Inflammatory macrophage treated with lipopolysaccharide for 1 hour (primary cell): ENCODE measurements at regions not wholly inside any gene's neighbourhood (a gene's known extent, or its start where the extent isn't known, plus 50 kb on each side); places are given as distances from the start of the nearest gene placed in this dataset.
"Not testable (repeated sequence)": the region's sequence is repeated elsewhere in the genome, so short reads cannot be mapped to it uniquely, and the experiment has no call there.

Experiments
- DNase-seq, 2 donors: peaks; one replicate each; pipeline ENCODE4 v3.0.0-alpha.2; 2020 to 2022

- DNase-seq: no peak
These were observed 100.0 kb upstream of the SFSWAP start for GRCh38 chr12:131610891-131611290.

DNA sequence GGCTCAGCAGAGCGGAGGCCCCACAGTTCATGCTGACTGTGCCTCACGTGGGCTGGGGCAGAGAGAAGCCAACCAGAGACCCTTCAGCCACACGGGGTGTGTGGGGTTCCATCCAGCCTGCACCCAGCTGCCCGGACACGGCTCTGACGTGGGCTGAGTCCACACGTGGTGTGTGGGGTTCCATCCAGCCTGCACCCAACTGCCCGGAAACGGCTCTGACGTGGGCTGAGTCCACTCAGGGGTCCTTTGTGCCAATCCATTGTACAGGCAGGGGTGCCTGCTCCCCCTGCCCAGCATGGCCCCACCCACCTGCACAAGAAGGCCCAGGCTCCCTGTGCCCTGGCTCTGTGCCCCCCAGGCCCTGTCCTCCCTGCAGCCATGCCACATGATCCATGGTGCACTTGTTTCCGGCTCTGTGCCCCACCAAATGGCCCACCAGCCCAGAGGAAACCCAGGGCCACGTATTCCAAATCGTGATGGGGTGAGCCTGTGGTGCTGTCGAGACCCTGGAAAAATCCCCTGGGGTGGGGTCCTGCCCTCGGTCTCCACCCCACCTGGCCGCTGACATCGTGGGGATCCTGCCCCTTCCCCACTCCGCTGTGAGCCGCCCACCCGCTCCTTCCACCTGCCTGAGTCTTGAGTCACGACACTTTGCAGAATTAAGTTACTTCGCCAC is 99.3 kb upstream of the SFSWAP start:
- DNase-seq: no peak

GRCh38 chr12:131612092-131612755 is 98.7 kb upstream of the SFSWAP start:
- no peak for DNase-seq

DNA sequence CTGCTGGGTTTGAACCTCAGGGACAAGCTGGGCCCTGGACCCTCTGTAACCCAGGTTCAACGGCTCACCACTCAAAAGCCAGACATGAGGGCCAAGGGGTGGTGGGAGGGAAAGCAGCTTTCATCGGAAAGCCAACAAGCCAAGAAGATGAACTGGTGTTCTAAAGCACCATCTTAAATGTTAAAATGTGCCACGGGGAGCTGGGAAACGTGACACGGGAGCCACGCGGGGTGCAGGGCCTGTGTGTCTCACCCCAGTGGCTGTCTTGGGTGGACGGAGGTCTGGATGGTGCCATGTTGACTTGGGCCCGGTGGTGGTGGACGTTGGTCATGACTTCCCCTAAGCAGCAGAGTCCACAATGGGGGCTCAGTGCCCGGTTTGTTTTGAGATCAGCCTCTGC is 97.7 kb upstream of the SFSWAP start:
- DNase-seq: no peak

GRCh38 chr12:131613678-131614077 is 97.2 kb upstream of the SFSWAP start:
- DNase-seq: no peak

GRCh38 chr12:131615326-131616042 is 95.4 kb upstream of the SFSWAP start:
- DNase-seq: no peak

GRCh38 chr12:131616043-131616700 is 94.7 kb upstream of the SFSWAP start:
- no peak for DNase-seq

DNA sequence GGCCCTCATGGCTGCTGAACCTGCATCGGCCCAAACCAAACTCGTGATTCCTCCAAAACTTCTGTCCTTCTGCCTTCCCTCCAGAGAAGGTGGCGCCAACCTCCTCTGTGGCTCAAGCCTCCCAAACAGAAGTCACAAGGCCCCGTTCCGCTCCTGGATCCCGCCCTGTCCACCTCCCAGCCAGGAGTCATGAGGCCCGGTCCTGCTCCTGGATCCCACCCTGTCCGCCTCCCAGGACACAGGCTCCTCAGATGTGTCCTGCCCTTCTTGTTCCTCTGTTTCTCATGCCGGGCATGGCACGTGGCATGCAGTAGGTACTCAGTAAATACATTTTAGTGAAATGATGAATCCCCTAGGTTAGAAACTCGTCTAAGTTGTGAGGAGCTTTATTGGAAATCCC is 94.2 kb upstream of the SFSWAP start:
- no peak for DNase-seq

- no peak for DNase-seq
These were observed 93.7 kb upstream of the SFSWAP start for GRCh38 chr12:131617179-131617578.

- no peak for DNase-seq
These were observed 93.1 kb upstream of the SFSWAP start for GRCh38 chr12:131617596-131618302.

DNA sequence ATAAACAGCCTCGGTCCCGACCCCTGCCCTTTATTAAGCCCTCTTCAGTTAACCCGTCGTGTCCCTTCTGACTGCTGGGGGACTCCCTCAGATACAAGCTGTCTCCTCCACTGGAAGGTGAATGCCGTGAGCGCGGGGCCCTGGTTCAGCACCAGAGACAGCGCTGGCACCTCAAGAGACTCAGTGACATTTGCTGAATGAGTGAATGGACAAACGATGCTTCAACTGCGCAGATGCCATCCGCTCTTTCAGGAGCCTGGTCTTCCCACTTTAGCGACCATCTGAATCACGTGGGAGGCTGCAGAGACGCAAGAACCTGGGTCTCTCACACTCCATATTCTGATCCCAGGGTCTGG is 92.6 kb upstream of the SFSWAP start:
- DNase-seq: no peak

DNA sequence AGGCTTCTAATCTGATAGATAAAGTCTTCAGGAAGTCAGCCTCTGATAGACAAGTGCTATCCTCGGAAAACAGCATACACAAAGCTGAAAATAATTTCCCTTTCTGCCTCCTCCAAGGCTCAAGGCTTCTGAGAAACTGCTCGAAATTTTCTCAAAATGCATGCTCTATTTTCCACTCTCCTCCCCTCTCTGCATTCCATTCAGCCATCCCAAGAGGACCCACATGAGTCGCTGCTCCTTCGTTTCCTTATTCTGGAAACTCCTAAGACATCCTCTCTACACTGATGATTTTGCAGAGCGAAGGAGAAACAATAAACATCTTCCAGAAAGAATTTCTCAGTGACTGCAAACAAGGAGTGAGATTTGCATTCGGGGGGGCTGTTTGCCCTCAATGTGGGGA is 92.2 kb upstream of the SFSWAP start:
- DNase-seq: no peak

GRCh38 chr12:131619106-131619642 is 91.7 kb upstream of the SFSWAP start:
- no peak for DNase-seq

DNA sequence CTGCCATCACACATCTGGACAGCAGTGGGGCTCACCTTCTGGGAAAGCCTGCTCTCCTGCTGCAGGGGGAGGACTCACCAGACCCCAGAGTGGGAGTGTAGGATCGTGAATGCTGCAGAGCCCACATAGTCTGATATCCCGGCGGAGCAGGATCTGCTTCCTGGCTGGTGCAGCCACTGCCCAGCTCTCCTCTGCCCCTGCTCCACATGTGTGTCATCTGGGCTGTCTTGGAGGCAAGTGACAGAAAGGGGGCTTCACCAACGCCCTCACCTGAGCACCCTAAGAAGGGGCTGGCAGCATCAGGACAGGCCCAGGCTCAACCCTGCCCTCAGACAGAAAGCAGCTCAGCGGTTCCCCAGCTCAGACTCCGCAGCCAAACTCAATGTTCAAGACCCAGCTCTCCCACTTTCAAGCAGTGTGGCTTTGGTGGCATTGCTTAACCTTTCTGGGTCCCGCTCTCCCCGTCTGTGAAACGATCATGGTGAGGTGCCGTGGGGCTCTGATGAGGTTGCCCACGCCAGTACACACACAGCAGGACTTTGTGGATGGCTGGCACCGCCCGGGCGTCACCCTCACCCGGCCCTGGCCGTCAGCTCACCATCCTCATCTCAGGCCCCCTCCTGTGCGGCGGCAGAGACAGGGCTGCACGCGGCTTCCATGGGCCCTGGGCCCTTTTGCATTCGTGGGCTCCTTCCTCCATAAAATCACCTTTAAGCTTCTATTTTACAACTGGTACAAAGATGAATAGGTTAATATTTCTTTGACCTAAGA is 91.0 kb upstream of the SFSWAP start:
- no peak for DNase-seq

GRCh38 chr12:131620520-131620919 is 90.4 kb upstream of the SFSWAP start:
- DNase-seq: no peak

DNA sequence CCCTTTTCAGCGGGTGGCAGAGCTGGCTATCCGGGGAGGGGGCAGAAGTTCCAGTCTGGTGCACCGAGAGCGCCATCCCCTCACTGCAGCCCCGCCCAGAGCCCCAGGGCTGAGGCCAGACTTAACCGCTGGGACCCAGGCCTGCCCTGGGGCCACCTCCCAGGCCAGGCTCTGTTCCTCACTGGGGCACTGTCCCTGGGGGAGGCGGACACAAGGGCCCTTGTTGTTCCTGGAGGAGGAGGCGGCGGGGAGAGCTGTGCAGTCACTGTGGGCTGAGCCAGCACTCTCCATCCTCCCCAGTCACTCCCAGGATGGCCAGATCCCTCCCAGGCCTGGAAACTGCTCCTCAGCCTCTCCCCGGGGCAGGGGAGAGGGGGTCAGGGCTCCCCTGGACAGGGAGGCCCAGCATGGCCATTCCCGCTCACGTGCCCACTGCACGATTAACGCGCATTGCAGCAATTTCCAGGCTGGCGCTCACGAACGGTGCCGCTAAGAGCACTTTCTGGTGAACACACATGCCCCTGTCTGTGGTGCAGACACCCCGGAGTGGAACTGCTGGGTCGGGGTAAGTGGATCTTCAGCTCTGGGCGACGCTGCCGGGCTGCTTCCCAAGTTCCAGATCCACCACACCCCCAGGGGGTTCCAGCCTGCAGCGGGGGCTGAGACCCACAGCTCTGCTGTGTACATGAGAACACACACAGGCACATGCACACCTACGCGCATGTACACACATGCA is 89.8 kb upstream of the SFSWAP start:
- no peak for DNase-seq

DNA sequence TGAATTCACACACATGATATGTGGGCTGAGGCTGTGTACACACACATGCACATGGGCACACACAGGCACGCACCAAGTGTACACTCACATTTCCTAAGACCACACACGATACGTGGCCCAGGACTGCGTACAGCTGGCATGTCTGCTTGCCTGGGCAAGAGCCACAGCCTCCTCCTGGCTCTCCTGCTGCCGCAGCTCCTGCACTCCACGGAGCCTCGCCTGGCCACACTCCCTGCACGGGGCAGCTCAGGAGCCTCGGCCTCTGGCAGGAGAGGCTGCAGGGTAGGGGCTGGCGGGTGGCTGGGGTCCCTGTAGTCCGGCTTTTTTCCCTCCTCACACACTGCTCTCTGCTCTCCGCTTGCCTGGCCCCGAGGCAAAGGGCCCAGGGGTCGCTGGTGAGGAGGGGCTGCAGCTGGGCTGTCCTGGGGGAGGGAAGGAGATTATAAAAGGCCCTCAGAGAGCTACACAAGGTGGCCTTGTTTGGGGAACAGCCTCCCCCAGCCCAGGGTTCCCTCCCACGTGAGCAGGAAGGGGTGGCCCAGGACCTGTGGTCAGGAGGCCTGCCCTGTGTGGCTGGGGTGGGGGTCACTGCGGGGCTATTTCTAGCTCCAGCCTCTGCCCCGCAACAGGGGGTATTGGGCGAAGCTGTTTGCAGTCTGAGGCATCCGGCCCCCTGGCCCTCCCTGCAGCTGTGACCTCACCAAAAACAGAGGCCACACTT is 89.0 kb upstream of the SFSWAP start:
- no peak for DNase-seq

DNA sequence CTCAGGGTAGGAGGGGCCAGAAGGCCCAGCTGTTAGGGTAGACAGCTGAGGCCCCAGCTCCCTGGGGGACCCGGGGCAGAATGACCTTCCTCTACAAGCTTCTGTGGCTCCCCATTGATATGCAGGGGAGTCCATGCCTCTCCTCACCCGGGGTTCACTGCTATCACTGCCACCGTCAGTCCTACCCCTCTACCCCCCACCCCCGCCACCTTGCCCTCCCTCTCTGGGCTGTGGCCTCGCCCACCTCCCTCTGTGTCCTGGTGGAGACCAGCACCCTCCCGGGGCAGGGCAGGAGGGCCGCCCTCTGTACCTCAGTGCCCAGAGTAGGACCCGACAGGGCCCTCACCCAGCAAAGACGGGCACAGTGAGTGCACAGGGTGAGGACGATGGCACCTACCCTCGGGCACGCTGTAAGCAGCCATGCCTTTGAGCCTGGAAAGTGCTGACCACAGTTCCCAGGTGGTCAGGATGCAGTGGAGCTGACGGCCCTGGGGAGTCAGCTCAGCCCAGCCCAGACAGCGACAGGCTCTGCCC is 88.4 kb upstream of the SFSWAP start:
- no peak for DNase-seq

- DNase-seq: not testable (repeated sequence)
These were observed 87.2 kb upstream of the SFSWAP start for GRCh38 chr12:131623404-131624368.
